ENCODE measurements at regions not wholly inside any gene's neighbourhood (a gene's known extent, or its start where the extent isn't known, plus 50 kb on each side); places are given as distances from the start of the nearest gene placed in this dataset.
"Not testable (repeated sequence)": the region's sequence is repeated elsewhere in the genome, so short reads cannot be mapped to it uniquely, and the experiment has no call there.

DNA sequence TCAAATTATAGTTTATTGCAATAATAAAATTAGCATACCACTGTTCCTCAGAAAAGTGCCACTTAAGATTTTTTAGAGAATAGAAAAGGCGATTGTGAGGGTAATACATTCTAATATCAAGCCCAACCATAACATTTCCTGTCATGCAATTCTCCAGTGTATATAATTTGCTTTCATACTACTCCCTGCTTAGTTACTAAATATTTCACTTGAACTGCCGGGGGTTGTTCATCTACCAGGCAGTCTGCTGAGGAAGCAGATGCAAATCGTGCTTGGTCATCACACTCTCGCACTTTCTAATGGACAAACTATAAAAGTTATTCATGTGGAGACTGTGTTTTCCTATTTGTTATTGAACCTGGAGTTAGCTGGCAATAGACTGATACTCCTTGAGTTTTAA, 645.6 kb upstream of the CBLB start:
- intact Hi-C loops (cut with DNase I, micrococcal nuclease) = no loop called here
- Mint-ChIP-seq H3K4me1 (peaks cover 3% of the 10 kb centered on the region), H3K36me3 (ENCODE audit: low read depth) (no peaks in the 10 kb centered on the region), H3K9me3 (ENCODE audit: low read depth) (no peaks in the 10 kb centered on the region), H3K27me3 (no peaks in the 10 kb centered on the region), H3K4me3 (no peak overlapping the region), H3K27ac (no peak overlapping the region)
- ChIA-PET POLR2A (no interaction called here), CTCF (interaction anchor here (0.6 kb wide), 1 partner anchor 1027 kb away, joined by 3 read pairs; no protein-coding TSS in a partner anchor)
- ATAC-seq (no peak), DNase-seq (no peak)

GRCh38 chr3:106518516-106518915, 649.7 kb upstream of the CBLB start:
- ChIA-PET POLR2A (no interaction called here), CTCF (interaction anchor here (1.0 to 2.0 kb wide), 3 partner anchors 9 to 91 kb away, joined by 3 to 7 read pairs (median 4); no protein-coding TSS in a partner anchor)
- no peak overlapping the region for H3K27ac Mint-ChIP-seq
- no peaks in the 10 kb centered on the region for H3K36me3 Mint-ChIP-seq (ENCODE audit: low read depth)
- ATAC-seq (no peak), DNase-seq (no peak)
- intact Hi-C loops (cut with DNase I, micrococcal nuclease) = no loop called here
- H3K9me3 Mint-ChIP-seq (ENCODE audit: low read depth) = no peaks in the 10 kb centered on the region
- peaks cover 12% of the 10 kb centered on the region for H3K4me1 Mint-ChIP-seq
- no peak overlapping the region for H3K4me3 Mint-ChIP-seq
- H3K27me3 Mint-ChIP-seq = no peaks in the 10 kb centered on the region

GRCh38 chr3:106522397-106522796, 653.6 kb upstream of the CBLB start:
- Mint-ChIP-seq H3K4me3 (no peak overlapping the region), H3K36me3 (ENCODE audit: low read depth) (peaks cover 3% of the 10 kb centered on the region), H3K27ac (no peak overlapping the region), H3K4me1 (peaks cover 13% of the 10 kb centered on the region), H3K27me3 (no peaks in the 10 kb centered on the region), H3K9me3 (ENCODE audit: low read depth) (peaks cover 6% of the 10 kb centered on the region)
- no peak for ATAC-seq
- no peak for DNase-seq
- POLR2A ChIA-PET = no interaction called here
- intact Hi-C loops (cut with DNase I, micrococcal nuclease) = no loop called here
- CTCF ChIA-PET = no interaction called here

DNA sequence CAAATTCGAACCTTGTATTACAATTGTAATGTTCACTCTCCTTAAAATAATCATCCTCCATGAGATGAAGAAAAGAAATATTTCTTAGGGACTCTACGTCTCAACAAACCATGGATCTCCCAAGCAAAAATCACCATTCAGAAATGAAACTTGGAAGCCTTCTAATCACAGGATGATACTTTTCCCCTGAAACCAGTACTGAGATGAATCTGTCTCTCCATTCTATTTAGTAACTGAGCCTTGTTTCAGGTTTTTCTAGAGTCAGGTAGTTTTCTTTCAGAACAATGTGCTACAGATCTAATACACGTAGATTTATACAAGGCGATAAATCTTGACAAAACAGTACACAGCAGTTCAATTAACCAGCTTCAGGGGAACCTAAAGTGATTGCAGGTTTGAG, 660.1 kb upstream of the CBLB start:
- H3K36me3 Mint-ChIP-seq (ENCODE audit: low read depth) = peaks cover 10% of the 10 kb centered on the region
- no peak for ATAC-seq
- H3K4me3 Mint-ChIP-seq = no peak overlapping the region
- intact Hi-C loops (cut with DNase I, micrococcal nuclease) = loop anchor here (1.0 to 2.0 kb wide), 3 partner anchors 55 to 104 kb away; no protein-coding TSS in a partner anchor
- peaks cover 20% of the 10 kb centered on the region for H3K9me3 Mint-ChIP-seq (ENCODE audit: low read depth)
- ChIA-PET POLR2A (no interaction called here), CTCF (no interaction called here)
- no peaks in the 10 kb centered on the region for H3K27me3 Mint-ChIP-seq
- no peak for DNase-seq
- peaks cover 35% of the 10 kb centered on the region for H3K4me1 Mint-ChIP-seq
- H3K27ac Mint-ChIP-seq = no peak overlapping the region

GRCh38 chr3:106529738-106530137, 660.9 kb upstream of the CBLB start:
- H3K27me3 Mint-ChIP-seq = peaks cover 1% of the 10 kb centered on the region
- H3K4me3 Mint-ChIP-seq = no peak overlapping the region
- H3K27ac Mint-ChIP-seq = no peak overlapping the region
- ATAC-seq = peak; percentile 71
- peaks cover 42% of the 10 kb centered on the region for H3K4me1 Mint-ChIP-seq
- DNase-seq = no peak
- POLR2A ChIA-PET = no interaction called here
- CTCF ChIA-PET = no interaction called here
- H3K36me3 Mint-ChIP-seq (ENCODE audit: low read depth) = peaks cover 14% of the 10 kb centered on the region
- peaks cover 24% of the 10 kb centered on the region for H3K9me3 Mint-ChIP-seq (ENCODE audit: low read depth)
- intact Hi-C loops (cut with DNase I, micrococcal nuclease) = loop anchor here (1.0 to 5.0 kb wide), 4 partner anchors 55 to 105 kb away; no protein-coding TSS in a partner anchor

DNA sequence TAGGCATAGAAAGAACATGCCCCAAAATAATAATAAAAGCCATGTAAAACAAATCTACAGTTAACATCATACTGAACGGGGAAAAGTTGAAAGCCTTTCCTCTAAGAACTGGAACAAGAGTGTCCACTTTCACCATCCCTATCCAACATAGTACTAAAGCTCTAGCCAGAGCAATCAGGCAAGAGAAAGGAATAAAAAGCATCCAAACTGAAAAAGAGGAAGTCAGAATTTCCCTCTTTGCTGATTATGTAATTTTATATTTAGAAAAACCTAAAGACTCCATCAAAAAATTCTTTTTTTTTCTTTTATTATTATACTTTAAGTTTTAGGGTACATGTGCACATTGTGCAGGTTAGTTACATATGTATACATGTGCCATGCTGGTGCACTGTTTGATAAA, 661.6 kb upstream of the CBLB start:
- intact Hi-C loops (cut with DNase I, micrococcal nuclease) = loop anchor here in 1 of 2 experiments (5.0 kb wide), 1 partner anchor 77 kb away; no protein-coding TSS in a partner anchor
- H3K36me3 Mint-ChIP-seq (ENCODE audit: low read depth) = peaks cover 17% of the 10 kb centered on the region
- H3K4me1 Mint-ChIP-seq = peaks cover 45% of the 10 kb centered on the region
- CTCF ChIA-PET = no interaction called here
- no peak for ATAC-seq
- DNase-seq = no peak
- no peak overlapping the region for H3K4me3 Mint-ChIP-seq
- POLR2A ChIA-PET = no interaction called here
- no peak overlapping the region for H3K27ac Mint-ChIP-seq
- H3K27me3 Mint-ChIP-seq = peaks cover 2% of the 10 kb centered on the region
- peaks cover 30% of the 10 kb centered on the region for H3K9me3 Mint-ChIP-seq (ENCODE audit: low read depth)

- H3K27ac Mint-ChIP-seq, ATAC-seq, H3K4me3 Mint-ChIP-seq, DNase-seq, CTCF ChIA-PET, H3K27me3 Mint-ChIP-seq: not testable (repeated sequence)
- intact Hi-C loops (cut with DNase I, micrococcal nuclease) = loop anchor here in 1 of 2 experiments (5.0 kb wide), 1 partner anchor 75 kb away; no protein-coding TSS in a partner anchor
- Mint-ChIP-seq H3K36me3 (ENCODE audit: low read depth) (peaks cover 23% of the 10 kb centered on the region), H3K4me1 (peaks cover 42% of the 10 kb centered on the region), H3K9me3 (ENCODE audit: low read depth) (peaks cover 38% of the 10 kb centered on the region)
- POLR2A ChIA-PET = interaction anchor here (0.6 kb wide), 1 partner anchor 26 kb away, joined by 4 read pairs; no protein-coding TSS in a partner anchor
Measured at GRCh38 chr3:106531771-106532329, 663.0 kb upstream of the CBLB start.

DNA sequence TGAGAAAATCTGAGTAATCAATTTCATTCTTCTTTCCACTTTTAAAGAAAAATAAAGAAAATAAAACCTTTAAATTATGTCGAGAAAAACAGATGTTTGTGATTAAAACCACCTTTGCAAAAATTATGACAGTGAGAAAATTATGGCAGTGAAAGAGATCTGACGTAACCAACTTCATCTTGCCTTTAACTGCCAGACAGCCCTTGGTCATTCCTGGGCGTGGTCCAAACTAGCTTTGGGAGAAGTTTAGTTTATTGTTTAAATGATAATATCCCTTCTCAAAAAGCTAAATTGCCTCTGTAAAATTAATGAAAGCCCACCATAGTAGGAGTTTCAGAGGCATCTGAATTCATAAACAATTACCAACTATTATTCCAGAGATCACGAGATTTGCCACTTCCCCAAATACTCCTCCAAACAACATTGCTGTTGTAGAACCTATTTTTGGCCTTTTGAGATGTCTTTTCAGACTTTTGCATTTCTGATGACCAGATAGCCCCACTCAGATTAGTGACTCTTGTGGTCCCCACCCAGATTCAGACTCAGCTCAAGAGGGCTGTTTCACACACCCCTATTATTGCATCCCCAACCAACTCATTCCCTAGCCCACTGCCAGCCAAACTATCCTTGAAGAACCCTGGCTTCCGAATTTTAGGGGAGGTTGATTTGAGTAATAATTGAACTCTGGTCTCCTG, 664.4 kb upstream of the CBLB start:
- intact Hi-C loops (cut with DNase I, micrococcal nuclease) = loop anchor here in 1 of 2 experiments (5.0 kb wide), 1 partner anchor 74 kb away; no protein-coding TSS in a partner anchor
- ATAC-seq (no peak), DNase-seq (no peak)
- ChIA-PET CTCF (no interaction called here), POLR2A (no interaction called here)
- Mint-ChIP-seq H3K4me1 (peaks cover 34% of the 10 kb centered on the region), H3K9me3 (ENCODE audit: low read depth) (peaks cover 34% of the 10 kb centered on the region), H3K4me3 (no peak overlapping the region), H3K36me3 (ENCODE audit: low read depth) (peaks cover 25% of the 10 kb centered on the region), H3K27me3 (peaks cover 2% of the 10 kb centered on the region), H3K27ac (peak overlapping the region; percentile 66)

DNA sequence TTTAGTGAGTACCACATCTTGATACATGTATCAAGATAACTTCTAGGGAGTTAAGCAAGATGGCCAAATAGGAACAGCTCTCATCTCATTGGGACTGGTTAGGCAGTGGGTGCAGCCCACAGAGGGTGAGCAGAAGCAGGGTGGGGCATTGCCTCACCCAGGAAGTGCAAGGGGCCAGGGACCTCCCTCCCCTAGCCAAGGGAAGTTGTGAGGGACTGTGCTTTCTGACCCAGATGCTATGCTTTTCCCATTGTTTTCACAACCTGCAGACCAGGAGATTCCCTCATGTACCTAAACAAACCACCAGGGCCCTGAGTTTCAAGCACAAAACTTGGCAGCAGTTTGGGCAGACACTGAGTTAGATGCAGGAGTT, 665.0 kb upstream of the CBLB start:
- Mint-ChIP-seq H3K9me3 (ENCODE audit: low read depth) (peaks cover 35% of the 10 kb centered on the region), H3K27ac (peak overlapping the region; percentile 53), H3K36me3 (ENCODE audit: low read depth) (peaks cover 25% of the 10 kb centered on the region), H3K27me3 (peaks cover 2% of the 10 kb centered on the region), H3K4me1 (peaks cover 30% of the 10 kb centered on the region), H3K4me3 (no peak overlapping the region)
- intact Hi-C loops (cut with DNase I, micrococcal nuclease) = loop anchor here in 1 of 2 experiments (2.0 to 5.0 kb wide), 2 partner anchors 59 to 74 kb away; no protein-coding TSS in a partner anchor
- POLR2A ChIA-PET = no interaction called here
- CTCF ChIA-PET = no interaction called here
- ATAC-seq (peak; percentile 11), DNase-seq (no peak)

- ATAC-seq (peak; percentile 93), DNase-seq (peak; percentile 74)
- H3K4me3 Mint-ChIP-seq = no peak overlapping the region
- CTCF ChIA-PET = no interaction called here
- peak overlapping the region; percentile 30 for H3K27ac Mint-ChIP-seq
- peaks cover 25% of the 10 kb centered on the region for H3K36me3 Mint-ChIP-seq (ENCODE audit: low read depth)
- POLR2A ChIA-PET = no interaction called here
- H3K27me3 Mint-ChIP-seq = peaks cover 2% of the 10 kb centered on the region
- peaks cover 35% of the 10 kb centered on the region for H3K9me3 Mint-ChIP-seq (ENCODE audit: low read depth)
- intact Hi-C loops (cut with DNase I, micrococcal nuclease) = loop anchor here in 1 of 2 experiments (2.0 to 5.0 kb wide), 2 partner anchors 59 to 73 kb away; no protein-coding TSS in a partner anchor
- H3K4me1 Mint-ChIP-seq = peaks cover 26% of the 10 kb centered on the region
Measured at GRCh38 chr3:106534206-106534605, 665.4 kb upstream of the CBLB start.

- intact Hi-C loops (cut with DNase I, micrococcal nuclease) = no loop called here
- peaks cover 13% of the 10 kb centered on the region for H3K36me3 Mint-ChIP-seq (ENCODE audit: low read depth)
- no peak overlapping the region for H3K27ac Mint-ChIP-seq
- H3K9me3 Mint-ChIP-seq (ENCODE audit: low read depth) = peaks cover 22% of the 10 kb centered on the region
- ATAC-seq = no peak
- DNase-seq = no peak
- H3K4me3 Mint-ChIP-seq = no peak overlapping the region
- peaks cover 1% of the 10 kb centered on the region for H3K27me3 Mint-ChIP-seq
- POLR2A ChIA-PET = no interaction called here
- peaks cover 3% of the 10 kb centered on the region for H3K4me1 Mint-ChIP-seq
- CTCF ChIA-PET = interaction anchor here (0.6 kb wide), 1 partner anchor 68 kb away, joined by 3 read pairs; no protein-coding TSS in a partner anchor
Measured at GRCh38 chr3:106540743-106541142, 671.9 kb upstream of the CBLB start.
